GM23338 (cell line): ENCODE measurements at regions not wholly inside any gene's neighbourhood (a gene's known extent, or its start where the extent isn't known, plus 50 kb on each side); places are given as distances from the start of the nearest gene placed in this dataset.

Experiments used
- ATAC-seq: fragments of 200-7000 bp; cut with Tn5 transposase; 3 replicates; pipeline ENCODE4 v1.9.1; 2020
- DNase-seq: peaks from one replicate; pipeline ENCODE4 v3.0.0-alpha.2; 2015; ENCODE audit warnings: low spot score
- H2AFZ ChIP-seq: fragments of 200-600 bp; sonication (generic); 2 replicates; pipeline ENCODE4 v1.8.0; 2016; ENCODE audit warnings: antibody characterized with exemption, mild to moderate bottlenecking, moderate library complexity
- H3F3A ChIP-seq: fragments of 200-600 bp; sonication (generic); replicated peaks from 2 replicates; pipeline ENCODE4 v1.8.0; 2017; ENCODE audit warnings: antibody characterized with exemption, mixed run types, low read depth
- H3K27ac ChIP-seq: fragments of 200-600 bp; sonication (generic); 2 replicates; pipeline ENCODE4 v1.6.1; 2016; ENCODE audit warnings: low read depth
- H3K27me3 ChIP-seq: fragments of 200-600 bp; sonication (generic); 2 replicates; pipeline ENCODE4 v1.8.0; 2016; ENCODE audit warnings: mild to moderate bottlenecking, mixed run types, moderate library complexity; ENCODE audit not compliant: insufficient read depth
- H3K36me3 ChIP-seq: fragments of 200-600 bp; sonication (generic); 2 replicates; pipeline ENCODE4 v1.8.0; 2016; ENCODE audit warnings: mild to moderate bottlenecking; ENCODE audit not compliant: insufficient read depth
- H3K4me1 ChIP-seq: fragments of 200-600 bp; sonication (generic); 2 replicates; pipeline ENCODE4 v1.8.0; 2016; ENCODE audit warnings: mild to moderate bottlenecking, moderate library complexity; ENCODE audit not compliant: insufficient read depth
- H3K4me2 ChIP-seq: fragments of 200-600 bp; sonication (generic); 2 replicates; pipeline ENCODE4 v1.7.1; 2017; ENCODE audit warnings: mixed run types
- H3K4me3 ChIP-seq: fragments of 200-600 bp; sonication (generic); 2 replicates; pipeline ENCODE4 v1.6.1; 2016; ENCODE audit warnings: mixed run types
- H3K79me2 ChIP-seq: fragments of 200-600 bp; sonication (generic); replicated peaks from 2 replicates; pipeline ENCODE4 v1.8.0; 2017; ENCODE audit warnings: mild to moderate bottlenecking; ENCODE audit not compliant: insufficient read depth
- H3K9me2 ChIP-seq: fragments of 200-600 bp; sonication (generic); 2 replicates; pipeline ENCODE4 v1.8.0; 2017; ENCODE audit not compliant: insufficient read depth
- H4K20me1 ChIP-seq: fragments of 200-600 bp; sonication (generic); replicated peaks from 2 replicates; pipeline ENCODE4 v1.8.0; 2017; ENCODE audit warnings: mild to moderate bottlenecking; ENCODE audit not compliant: insufficient read depth
- H3K27ac Mint-ChIP-seq: 2 replicates; pipeline ENCODE4 v1.8.0; 2020; ENCODE audit warnings: inconsistent platforms, mild to moderate bottlenecking, moderate library complexity, mixed read lengths
- H3K27me3 Mint-ChIP-seq: 3 replicates; pipeline ENCODE4 v1.8.0; 2022; ENCODE audit warnings: low read depth, mild to moderate bottlenecking, moderate library complexity, mixed read lengths, inconsistent platforms; ENCODE audit not compliant: insufficient read depth, poor library complexity
- H3K36me3 Mint-ChIP-seq: 3 replicates; pipeline ENCODE4 v1.8.0; 2021; ENCODE audit warnings: low read depth, mild to moderate bottlenecking, inconsistent platforms, moderate library complexity, mixed read lengths
- H3K4me1 Mint-ChIP-seq: 3 replicates; pipeline ENCODE4 v1.8.0; 2020; ENCODE audit warnings: mild to moderate bottlenecking, inconsistent platforms, mixed read lengths
- H3K4me3 Mint-ChIP-seq: 3 replicates; pipeline ENCODE4 v1.8.0; 2021; ENCODE audit warnings: moderate library complexity, mild to moderate bottlenecking, inconsistent platforms, mixed read lengths
- H3K9me3 Mint-ChIP-seq: 3 replicates; pipeline ENCODE4 v1.8.0; 2020; ENCODE audit warnings: moderate library complexity, mild to moderate bottlenecking, inconsistent platforms, mixed read lengths
- CREB1 ChIP-seq: fragments of 250-450 bp; sonication (Bioruptor Pico); IDR thresholded peaks from 2 replicates; pipeline ENCODE4 v1.5.0; 2020; ENCODE audit warnings: low read depth, mild to moderate bottlenecking, moderate library complexity
- EZH2 ChIP-seq: fragments of 200-600 bp; sonication (generic); IDR thresholded peaks from one replicate; pipeline ENCODE4 v1.8.0; 2017; ENCODE audit warnings: antibody characterized with exemption, mild to moderate bottlenecking, low read depth; ENCODE audit not compliant: unreplicated experiment
- EZH2phosphoT487 ChIP-seq: fragments of 200-600 bp; sonication (generic); IDR thresholded peaks from one replicate; pipeline ENCODE4 v1.8.1; 2018; ENCODE audit warnings: antibody characterized with exemption; ENCODE audit not compliant: unreplicated experiment
- JUNB ChIP-seq: IDR thresholded peaks from one replicate; pipeline ENCODE4 v1.6.1; 2016; ENCODE audit warnings: antibody characterized with exemption; ENCODE audit not compliant: unreplicated experiment
- NANOG ChIP-seq: IDR thresholded peaks from 2 replicates; pipeline ENCODE4 v1.6.1; 2016; ENCODE audit warnings: antibody characterized with exemption, borderline replicate concordance
- TF ChIP-seq, protein P1 (sequence below), 2 experiments: fragments of 200-600 bp in 1 of 2; sonication (generic) in 1 of 2; conservative IDR thresholded peaks; 2 replicates each; pipeline versions ENCODE4 v1.5.1 to v1.6.1; 2016 to 2017; ENCODE audit warnings: antibody characterized with exemption in 2 of 2, low read depth in 2 of 2, mild to moderate bottlenecking in 2 of 2, moderate library complexity in 1 of 2
- TF ChIP-seq, protein P2 (sequence below): IDR thresholded peaks from 2 replicates; pipeline ENCODE4 v1.6.1; 2016; ENCODE audit warnings: antibody characterized with exemption
- TF ChIP-seq, protein P3 (sequence below): fragments of 250-450 bp; sonication (Bioruptor Pico); IDR thresholded peaks from 2 replicates; pipeline ENCODE4 v1.5.0; 2020; ENCODE audit warnings: mild to moderate bottlenecking, moderate library complexity

DNA sequence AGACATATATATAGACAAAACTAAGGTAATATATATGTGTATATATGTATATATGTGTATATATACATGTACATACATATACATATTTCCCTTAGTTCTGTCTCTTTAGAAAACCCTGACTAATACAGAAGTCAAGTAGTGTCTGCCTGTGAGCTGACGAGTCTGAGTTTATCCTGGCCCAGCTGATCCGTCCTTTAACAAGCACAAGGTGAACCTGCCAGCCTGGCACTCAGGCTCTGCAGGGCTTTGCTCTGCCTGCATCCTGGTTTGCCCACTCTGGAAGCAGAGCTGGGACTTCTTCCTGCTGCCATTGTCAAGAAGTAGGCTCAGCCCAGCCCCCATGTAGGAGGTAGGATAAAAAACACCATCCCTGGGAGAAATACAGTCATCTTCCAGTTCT lies 388.0 kb downstream of the ICE1 start:
- no peak for ATAC-seq
- Histone ChIP-seq H3K36me3 (no peaks in the 10 kb centered on the region), H3K4me3 (no peak overlapping the region), H4K20me1 (no peaks in the 10 kb centered on the region), H3K79me2 (no peaks in the 10 kb centered on the region), H3F3A (no peaks in the 10 kb centered on the region), H3K27ac (no peak overlapping the region), H3K4me1 (no peaks in the 10 kb centered on the region), H3K27me3 (no peaks in the 10 kb centered on the region), H2AFZ (no peak overlapping the region), H3K9me2 (no peaks in the 10 kb centered on the region; the same call in 1 of the 2 replicates), H3K4me2 (no peak overlapping the region)
- DNase-seq = no peak
- no peaks in the 10 kb centered on the region for H3K9me3 Mint-ChIP-seq
- no peak overlapping the region for H3K27ac Mint-ChIP-seq
- no peaks in the 10 kb centered on the region for H3K36me3 Mint-ChIP-seq
- H3K4me3 Mint-ChIP-seq = no peak overlapping the region
- TF ChIP-seq, protein P1, sequence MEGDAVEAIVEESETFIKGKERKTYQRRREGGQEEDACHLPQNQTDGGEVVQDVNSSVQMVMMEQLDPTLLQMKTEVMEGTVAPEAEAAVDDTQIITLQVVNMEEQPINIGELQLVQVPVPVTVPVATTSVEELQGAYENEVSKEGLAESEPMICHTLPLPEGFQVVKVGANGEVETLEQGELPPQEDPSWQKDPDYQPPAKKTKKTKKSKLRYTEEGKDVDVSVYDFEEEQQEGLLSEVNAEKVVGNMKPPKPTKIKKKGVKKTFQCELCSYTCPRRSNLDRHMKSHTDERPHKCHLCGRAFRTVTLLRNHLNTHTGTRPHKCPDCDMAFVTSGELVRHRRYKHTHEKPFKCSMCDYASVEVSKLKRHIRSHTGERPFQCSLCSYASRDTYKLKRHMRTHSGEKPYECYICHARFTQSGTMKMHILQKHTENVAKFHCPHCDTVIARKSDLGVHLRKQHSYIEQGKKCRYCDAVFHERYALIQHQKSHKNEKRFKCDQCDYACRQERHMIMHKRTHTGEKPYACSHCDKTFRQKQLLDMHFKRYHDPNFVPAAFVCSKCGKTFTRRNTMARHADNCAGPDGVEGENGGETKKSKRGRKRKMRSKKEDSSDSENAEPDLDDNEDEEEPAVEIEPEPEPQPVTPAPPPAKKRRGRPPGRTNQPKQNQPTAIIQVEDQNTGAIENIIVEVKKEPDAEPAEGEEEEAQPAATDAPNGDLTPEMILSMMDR (conservative IDR thresholded peaks at IDR 0.05; ENCODE audit: low read depth in 2 of 2) = no peak
- TF ChIP-seq, protein P2, sequence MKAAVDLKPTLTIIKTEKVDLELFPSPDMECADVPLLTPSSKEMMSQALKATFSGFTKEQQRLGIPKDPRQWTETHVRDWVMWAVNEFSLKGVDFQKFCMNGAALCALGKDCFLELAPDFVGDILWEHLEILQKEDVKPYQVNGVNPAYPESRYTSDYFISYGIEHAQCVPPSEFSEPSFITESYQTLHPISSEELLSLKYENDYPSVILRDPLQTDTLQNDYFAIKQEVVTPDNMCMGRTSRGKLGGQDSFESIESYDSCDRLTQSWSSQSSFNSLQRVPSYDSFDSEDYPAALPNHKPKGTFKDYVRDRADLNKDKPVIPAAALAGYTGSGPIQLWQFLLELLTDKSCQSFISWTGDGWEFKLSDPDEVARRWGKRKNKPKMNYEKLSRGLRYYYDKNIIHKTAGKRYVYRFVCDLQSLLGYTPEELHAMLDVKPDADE = no peak
- no peak for TF ChIP-seq CREB1 (CRISPR knock-in tag)
- TF ChIP-seq NANOG = no peak
- no peak for TF ChIP-seq EZH2
- TF ChIP-seq, protein P3, sequence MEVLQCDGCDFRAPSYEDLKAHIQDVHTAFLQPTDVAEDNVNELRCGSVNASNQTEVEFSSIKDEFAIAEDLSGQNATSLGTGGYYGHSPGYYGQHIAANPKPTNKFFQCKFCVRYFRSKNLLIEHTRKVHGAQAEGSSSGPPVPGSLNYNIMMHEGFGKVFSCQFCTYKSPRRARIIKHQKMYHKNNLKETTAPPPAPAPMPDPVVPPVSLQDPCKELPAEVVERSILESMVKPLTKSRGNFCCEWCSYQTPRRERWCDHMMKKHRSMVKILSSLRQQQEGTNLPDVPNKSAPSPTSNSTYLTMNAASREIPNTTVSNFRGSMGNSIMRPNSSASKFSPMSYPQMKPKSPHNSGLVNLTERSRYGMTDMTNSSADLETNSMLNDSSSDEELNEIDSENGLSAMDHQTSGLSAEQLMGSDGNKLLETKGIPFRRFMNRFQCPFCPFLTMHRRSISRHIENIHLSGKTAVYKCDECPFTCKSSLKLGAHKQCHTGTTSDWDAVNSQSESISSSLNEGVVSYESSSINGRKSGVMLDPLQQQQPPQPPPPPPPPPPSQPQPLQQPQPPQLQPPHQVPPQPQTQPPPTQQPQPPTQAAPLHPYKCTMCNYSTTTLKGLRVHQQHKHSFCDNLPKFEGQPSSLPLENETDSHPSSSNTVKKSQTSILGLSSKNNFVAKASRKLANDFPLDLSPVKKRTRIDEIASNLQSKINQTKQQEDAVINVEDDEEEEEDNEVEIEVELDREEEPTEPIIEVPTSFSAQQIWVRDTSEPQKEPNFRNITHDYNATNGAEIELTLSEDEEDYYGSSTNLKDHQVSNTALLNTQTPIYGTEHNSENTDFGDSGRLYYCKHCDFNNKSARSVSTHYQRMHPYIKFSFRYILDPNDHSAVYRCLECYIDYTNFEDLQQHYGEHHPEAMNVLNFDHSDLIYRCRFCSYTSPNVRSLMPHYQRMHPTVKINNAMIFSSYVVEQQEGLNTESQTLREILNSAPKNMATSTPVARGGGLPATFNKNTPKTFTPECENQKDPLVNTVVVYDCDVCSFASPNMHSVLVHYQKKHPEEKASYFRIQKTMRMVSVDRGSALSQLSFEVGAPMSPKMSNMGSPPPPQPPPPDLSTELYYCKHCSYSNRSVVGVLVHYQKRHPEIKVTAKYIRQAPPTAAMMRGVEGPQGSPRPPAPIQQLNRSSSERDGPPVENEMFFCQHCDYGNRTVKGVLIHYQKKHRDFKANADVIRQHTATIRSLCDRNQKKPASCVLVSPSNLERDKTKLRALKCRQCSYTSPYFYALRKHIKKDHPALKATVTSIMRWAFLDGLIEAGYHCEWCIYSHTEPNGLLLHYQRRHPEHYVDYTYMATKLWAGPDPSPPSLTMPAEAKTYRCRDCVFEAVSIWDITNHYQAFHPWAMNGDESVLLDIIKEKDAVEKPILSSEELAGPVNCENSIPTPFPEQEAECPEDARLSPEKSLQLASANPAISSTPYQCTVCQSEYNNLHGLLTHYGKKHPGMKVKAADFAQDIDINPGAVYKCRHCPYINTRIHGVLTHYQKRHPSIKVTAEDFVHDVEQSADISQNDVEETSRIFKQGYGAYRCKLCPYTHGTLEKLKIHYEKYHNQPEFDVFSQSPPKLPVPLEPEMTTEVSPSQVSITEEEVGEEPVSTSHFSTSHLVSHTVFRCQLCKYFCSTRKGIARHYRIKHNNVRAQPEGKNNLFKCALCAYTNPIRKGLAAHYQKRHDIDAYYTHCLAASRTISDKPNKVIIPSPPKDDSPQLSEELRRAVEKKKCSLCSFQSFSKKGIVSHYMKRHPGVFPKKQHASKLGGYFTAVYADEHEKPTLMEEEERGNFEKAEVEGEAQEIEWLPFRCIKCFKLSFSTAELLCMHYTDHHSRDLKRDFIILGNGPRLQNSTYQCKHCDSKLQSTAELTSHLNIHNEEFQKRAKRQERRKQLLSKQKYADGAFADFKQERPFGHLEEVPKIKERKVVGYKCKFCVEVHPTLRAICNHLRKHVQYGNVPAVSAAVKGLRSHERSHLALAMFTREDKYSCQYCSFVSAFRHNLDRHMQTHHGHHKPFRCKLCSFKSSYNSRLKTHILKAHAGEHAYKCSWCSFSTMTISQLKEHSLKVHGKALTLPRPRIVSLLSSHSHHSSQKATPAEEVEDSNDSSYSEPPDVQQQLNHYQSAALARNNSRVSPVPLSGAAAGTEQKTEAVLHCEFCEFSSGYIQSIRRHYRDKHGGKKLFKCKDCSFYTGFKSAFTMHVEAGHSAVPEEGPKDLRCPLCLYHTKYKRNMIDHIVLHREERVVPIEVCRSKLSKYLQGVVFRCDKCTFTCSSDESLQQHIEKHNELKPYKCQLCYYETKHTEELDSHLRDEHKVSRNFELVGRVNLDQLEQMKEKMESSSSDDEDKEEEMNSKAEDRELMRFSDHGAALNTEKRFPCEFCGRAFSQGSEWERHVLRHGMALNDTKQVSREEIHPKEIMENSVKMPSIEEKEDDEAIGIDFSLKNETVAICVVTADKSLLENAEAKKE (CRISPR knock-in tag) = no peak
- no peak for TF ChIP-seq JUNB
- TF ChIP-seq EZH2phosphoT487 = no peak
- H3K27me3 Mint-ChIP-seq = peaks cover 2% of the 10 kb centered on the region
- no peaks in the 10 kb centered on the region for H3K4me1 Mint-ChIP-seq
